GM12872 (cell line): ENCODE measurements at regions not wholly inside any gene's neighbourhood (a gene's known extent, or its start where the extent isn't known, plus 50 kb on each side); places are given as distances from the start of the nearest gene placed in this dataset.

Source experiments
- CTCF ChIP-seq: IDR thresholded peaks from 3 replicates; pipeline ENCODE4 v1.5.1; 2011; ENCODE audit warnings: low read depth, mild to moderate bottlenecking, low read length, moderate library complexity; ENCODE audit not compliant: insufficient read depth

GRCh38 chr21:41110161-41110560 is 57.8 kb upstream of the BACE2 start:
- no peak for TF ChIP-seq CTCF

GRCh38 chr21:41110664-41111063 is 57.3 kb upstream of the BACE2 start:
- TF ChIP-seq CTCF: no peak

GRCh38 chr21:41111681-41112080 is 56.3 kb upstream of the BACE2 start:
- TF ChIP-seq CTCF: no peak

GRCh38 chr21:41112740-41113692 is 54.9 kb upstream of the BACE2 start:
- TF ChIP-seq CTCF: no peak

- TF ChIP-seq CTCF: no peak
Observed at GRCh38 chr21:41115851-41116250, 52.1 kb upstream of the BACE2 start.
